ENCODE measurements at regions not wholly inside any gene's neighbourhood (a gene's known extent, or its start where the extent isn't known, plus 50 kb on each side); places are given as distances from the start of the nearest gene placed in this dataset.

DNA sequence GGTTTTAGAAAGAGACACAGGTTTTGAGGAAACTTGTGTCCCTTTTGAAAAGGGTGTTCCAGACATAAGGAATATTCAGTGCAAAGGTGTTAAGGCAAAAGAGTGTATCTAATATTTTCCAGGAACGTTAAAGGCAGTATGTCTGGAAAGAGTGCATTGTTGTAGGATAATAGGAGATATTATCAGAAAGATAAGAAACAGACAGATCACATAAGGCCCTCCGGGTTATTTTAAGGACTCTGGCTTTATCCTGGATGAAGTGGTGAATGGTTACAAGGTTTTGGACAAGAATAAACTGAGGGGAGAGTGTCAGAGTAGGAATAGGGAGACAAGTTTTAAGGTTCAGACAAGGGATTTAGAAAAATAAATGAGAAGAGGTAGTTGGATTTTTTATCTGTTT is 493.7 kb upstream of the GRM7 start:
- TF ChIP-seq, protein P1, sequence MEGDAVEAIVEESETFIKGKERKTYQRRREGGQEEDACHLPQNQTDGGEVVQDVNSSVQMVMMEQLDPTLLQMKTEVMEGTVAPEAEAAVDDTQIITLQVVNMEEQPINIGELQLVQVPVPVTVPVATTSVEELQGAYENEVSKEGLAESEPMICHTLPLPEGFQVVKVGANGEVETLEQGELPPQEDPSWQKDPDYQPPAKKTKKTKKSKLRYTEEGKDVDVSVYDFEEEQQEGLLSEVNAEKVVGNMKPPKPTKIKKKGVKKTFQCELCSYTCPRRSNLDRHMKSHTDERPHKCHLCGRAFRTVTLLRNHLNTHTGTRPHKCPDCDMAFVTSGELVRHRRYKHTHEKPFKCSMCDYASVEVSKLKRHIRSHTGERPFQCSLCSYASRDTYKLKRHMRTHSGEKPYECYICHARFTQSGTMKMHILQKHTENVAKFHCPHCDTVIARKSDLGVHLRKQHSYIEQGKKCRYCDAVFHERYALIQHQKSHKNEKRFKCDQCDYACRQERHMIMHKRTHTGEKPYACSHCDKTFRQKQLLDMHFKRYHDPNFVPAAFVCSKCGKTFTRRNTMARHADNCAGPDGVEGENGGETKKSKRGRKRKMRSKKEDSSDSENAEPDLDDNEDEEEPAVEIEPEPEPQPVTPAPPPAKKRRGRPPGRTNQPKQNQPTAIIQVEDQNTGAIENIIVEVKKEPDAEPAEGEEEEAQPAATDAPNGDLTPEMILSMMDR (IDR thresholded peaks at IDR 0.05), result no peak
- TF ChIP-seq EP300 (IDR thresholded peaks at IDR 0.05), result no peak
- TF ChIP-seq POLR2A (IDR thresholded peaks at IDR 0.05), result no peak
